Peyer's patch (tissue), 4 donors: ENCODE measurements at regions not wholly inside any gene's neighbourhood (a gene's known extent, or its start where the extent isn't known, plus 50 kb on each side); places are given as distances from the start of the nearest gene placed in this dataset.

Experiments used
- DNase-seq, 3 donors: peaks; one replicate each; pipeline ENCODE4 v3.0.0-alpha.2; 2017 to 2019
- H3K27ac ChIP-seq, 4 donors: fragments of 200-600 bp; sonication (generic); one replicate each; pipeline ENCODE4 v1.5.1; 2016 to 2019
- H3K27me3 ChIP-seq, 2 donors: fragments of 200-600 bp; sonication (generic); one replicate each; pipeline ENCODE4 v1.5.1; 2019
- H3K36me3 ChIP-seq, 3 donors: fragments of 200-600 bp; sonication (generic); one replicate each; pipeline ENCODE4 v1.5.1; 2016 to 2019
- H3K4me1 ChIP-seq, 4 donors: fragments of 200-600 bp; sonication (generic); one replicate each; pipeline ENCODE4 v1.5.1; 2016 to 2019
- H3K4me3 ChIP-seq, 4 donors: fragments of 200-600 bp; sonication (generic); 1 replicate in 3 of 4; 2 replicates in 1 of 4; pipeline ENCODE4 v1.5.1; 2016 to 2019; ENCODE audit warnings: mild to moderate bottlenecking in 1 of 4
- H3K9me3 ChIP-seq, 4 donors: fragments of 200-600 bp; sonication (generic); one replicate each; pipeline ENCODE4 v1.5.1; 2016 to 2019; ENCODE audit warnings: mild to moderate bottlenecking in 1 of 4
- POLR2A ChIP-seq, 2 donors: fragments of 450-650 bp; IDR thresholded peaks; one replicate each; pipeline ENCODE4 v1.5.1; 2017; ENCODE audit warnings: antibody characterized with exemption in 2 of 2, mild to moderate bottlenecking in 2 of 2, moderate library complexity in 2 of 2
- TF ChIP-seq, protein P1 (sequence below), 6 experiments: fragments of 450-650 bp in 4 of 6; fragments of 200-600 bp in 2 of 6; sonication (generic) in 1 of 6; IDR thresholded peaks; one replicate each; pipeline ENCODE4 v1.5.1; 2017 to 2019; ENCODE audit warnings: antibody characterized with exemption in 6 of 6, mild to moderate bottlenecking in 3 of 6, moderate library complexity in 1 of 6

GRCh38 chr14:26255213-26255612 lies 342.6 kb downstream of the NOVA1 start:
- no peaks in the 10 kb centered on the region for H3K36me3 ChIP-seq
- TF ChIP-seq, protein P1, sequence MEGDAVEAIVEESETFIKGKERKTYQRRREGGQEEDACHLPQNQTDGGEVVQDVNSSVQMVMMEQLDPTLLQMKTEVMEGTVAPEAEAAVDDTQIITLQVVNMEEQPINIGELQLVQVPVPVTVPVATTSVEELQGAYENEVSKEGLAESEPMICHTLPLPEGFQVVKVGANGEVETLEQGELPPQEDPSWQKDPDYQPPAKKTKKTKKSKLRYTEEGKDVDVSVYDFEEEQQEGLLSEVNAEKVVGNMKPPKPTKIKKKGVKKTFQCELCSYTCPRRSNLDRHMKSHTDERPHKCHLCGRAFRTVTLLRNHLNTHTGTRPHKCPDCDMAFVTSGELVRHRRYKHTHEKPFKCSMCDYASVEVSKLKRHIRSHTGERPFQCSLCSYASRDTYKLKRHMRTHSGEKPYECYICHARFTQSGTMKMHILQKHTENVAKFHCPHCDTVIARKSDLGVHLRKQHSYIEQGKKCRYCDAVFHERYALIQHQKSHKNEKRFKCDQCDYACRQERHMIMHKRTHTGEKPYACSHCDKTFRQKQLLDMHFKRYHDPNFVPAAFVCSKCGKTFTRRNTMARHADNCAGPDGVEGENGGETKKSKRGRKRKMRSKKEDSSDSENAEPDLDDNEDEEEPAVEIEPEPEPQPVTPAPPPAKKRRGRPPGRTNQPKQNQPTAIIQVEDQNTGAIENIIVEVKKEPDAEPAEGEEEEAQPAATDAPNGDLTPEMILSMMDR (IDR thresholded peaks at IDR 0.05), result peak in 3 of 6 experiments; percentile 30 to 33 (median 31)
- no peak for TF ChIP-seq POLR2A (IDR thresholded peaks at IDR 0.05)

GRCh38 chr14:26252176-26252575 lies 345.7 kb downstream of the NOVA1 start:
- no peaks in the 10 kb centered on the region for H3K4me1 ChIP-seq
- TF ChIP-seq POLR2A (IDR thresholded peaks at IDR 0.05), result no peak
- TF ChIP-seq, protein P1 (IDR thresholded peaks at IDR 0.05), result no peak
- no peak overlapping the region for H3K4me3 ChIP-seq
- no peaks in the 10 kb centered on the region for H3K9me3 ChIP-seq
- no peak overlapping the region for H3K27ac ChIP-seq
- H3K36me3 ChIP-seq, result no peaks in the 10 kb centered on the region
- no peaks in the 10 kb centered on the region for H3K27me3 ChIP-seq
- DNase-seq, result no peak

More at GRCh38 chr14:26255213-26255612, 342.6 kb downstream of the NOVA1 start:
- Histone ChIP-seq H3K27me3 (no peaks in the 10 kb centered on the region), H3K4me3 (no peak overlapping the region), H3K9me3 (no peaks in the 10 kb centered on the region), H3K4me1 (no peaks in the 10 kb centered on the region), H3K27ac (no peak overlapping the region)
- no peak for DNase-seq

DNA sequence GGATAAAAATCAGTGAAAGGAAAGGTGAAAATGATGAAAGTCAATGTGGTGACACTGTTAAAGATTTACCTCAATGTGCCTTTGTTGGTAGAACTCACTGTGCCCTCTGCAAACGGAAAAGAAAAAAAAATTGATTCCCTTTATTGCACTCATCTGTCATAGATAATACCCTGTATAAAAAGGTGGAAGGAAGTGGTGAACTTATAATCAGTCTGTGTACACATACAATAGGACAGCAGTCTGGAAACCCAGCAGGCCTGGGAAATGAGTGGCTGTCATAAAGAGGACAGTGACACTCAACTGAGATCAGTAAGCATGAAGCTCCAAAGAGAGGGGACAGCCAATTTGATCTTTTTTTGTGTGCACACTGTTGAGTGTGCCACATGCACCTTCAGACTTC lies 364.7 kb downstream of the NOVA1 start:
- TF ChIP-seq, protein P1 (IDR thresholded peaks at IDR 0.05), result no peak
- no peak for TF ChIP-seq POLR2A (IDR thresholded peaks at IDR 0.05)
- no peak for DNase-seq
- no peaks in the 10 kb centered on the region for H3K36me3 ChIP-seq

GRCh38 chr14:26218861-26219260 lies 379.0 kb downstream of the NOVA1 start:
- Histone ChIP-seq H3K4me3 (no peak overlapping the region), H3K4me1 (no peaks in the 10 kb centered on the region), H3K27ac (no peak overlapping the region), H3K36me3 (no peaks in the 10 kb centered on the region), H3K27me3 (no peaks in the 10 kb centered on the region), H3K9me3 (no peaks in the 10 kb centered on the region)
- TF ChIP-seq POLR2A (IDR thresholded peaks at IDR 0.05), result no peak
- TF ChIP-seq, protein P1 (IDR thresholded peaks at IDR 0.05), result no peak
- no peak for DNase-seq

More for the DNA sequence above, 364.7 kb downstream of the NOVA1 start:
- H3K9me3 ChIP-seq, result no peaks in the 10 kb centered on the region
- H3K4me3 ChIP-seq, result no peak overlapping the region
- H3K4me1 ChIP-seq, result no peaks in the 10 kb centered on the region
- H3K27me3 ChIP-seq, result no peaks in the 10 kb centered on the region
- no peak overlapping the region for H3K27ac ChIP-seq

- no peaks in the 10 kb centered on the region for H3K9me3 ChIP-seq
- TF ChIP-seq, protein P1 (IDR thresholded peaks at IDR 0.05), result no peak
- TF ChIP-seq POLR2A (IDR thresholded peaks at IDR 0.05), result no peak
- H3K36me3 ChIP-seq, result no peaks in the 10 kb centered on the region
- H3K4me1 ChIP-seq, result no peaks in the 10 kb centered on the region
- no peak for DNase-seq
- H3K27ac ChIP-seq, result no peak overlapping the region
- no peak overlapping the region for H3K4me3 ChIP-seq
- H3K27me3 ChIP-seq, result no peaks in the 10 kb centered on the region
Measured at GRCh38 chr14:26217778-26218177, 380.1 kb downstream of the NOVA1 start.

DNA sequence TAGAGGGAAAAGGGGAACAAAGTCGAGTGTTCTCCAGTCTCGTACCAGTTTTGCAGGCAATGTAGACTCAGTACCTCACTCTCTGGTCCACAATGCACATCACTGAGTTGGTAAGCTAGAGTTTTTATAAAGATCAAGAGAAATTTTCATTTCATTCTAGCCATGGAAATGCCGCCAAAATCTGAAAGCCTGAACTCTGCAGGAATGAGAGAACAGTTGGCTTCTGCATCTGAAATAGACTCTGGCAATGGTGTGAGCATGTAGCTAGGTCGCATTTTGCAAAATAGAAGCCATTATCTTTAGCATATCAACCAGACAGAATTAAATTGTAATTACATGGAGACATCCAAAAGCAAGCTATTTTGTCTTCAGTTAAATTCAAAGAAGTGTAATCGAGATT lies 381.0 kb downstream of the NOVA1 start:
- no peaks in the 10 kb centered on the region for H3K27me3 ChIP-seq
- no peak for DNase-seq
- no peaks in the 10 kb centered on the region for H3K4me1 ChIP-seq
- no peaks in the 10 kb centered on the region for H3K36me3 ChIP-seq
- TF ChIP-seq POLR2A (IDR thresholded peaks at IDR 0.05), result no peak
- TF ChIP-seq, protein P1 (IDR thresholded peaks at IDR 0.05), result no peak
- no peak overlapping the region for H3K4me3 ChIP-seq
- H3K9me3 ChIP-seq, result no peaks in the 10 kb centered on the region
- no peak overlapping the region for H3K27ac ChIP-seq
